ENCODE measurements at regions not wholly inside any gene's neighbourhood (a gene's known extent, or its start where the extent isn't known, plus 50 kb on each side); places are given as distances from the start of the nearest gene placed in this dataset.

DNA sequence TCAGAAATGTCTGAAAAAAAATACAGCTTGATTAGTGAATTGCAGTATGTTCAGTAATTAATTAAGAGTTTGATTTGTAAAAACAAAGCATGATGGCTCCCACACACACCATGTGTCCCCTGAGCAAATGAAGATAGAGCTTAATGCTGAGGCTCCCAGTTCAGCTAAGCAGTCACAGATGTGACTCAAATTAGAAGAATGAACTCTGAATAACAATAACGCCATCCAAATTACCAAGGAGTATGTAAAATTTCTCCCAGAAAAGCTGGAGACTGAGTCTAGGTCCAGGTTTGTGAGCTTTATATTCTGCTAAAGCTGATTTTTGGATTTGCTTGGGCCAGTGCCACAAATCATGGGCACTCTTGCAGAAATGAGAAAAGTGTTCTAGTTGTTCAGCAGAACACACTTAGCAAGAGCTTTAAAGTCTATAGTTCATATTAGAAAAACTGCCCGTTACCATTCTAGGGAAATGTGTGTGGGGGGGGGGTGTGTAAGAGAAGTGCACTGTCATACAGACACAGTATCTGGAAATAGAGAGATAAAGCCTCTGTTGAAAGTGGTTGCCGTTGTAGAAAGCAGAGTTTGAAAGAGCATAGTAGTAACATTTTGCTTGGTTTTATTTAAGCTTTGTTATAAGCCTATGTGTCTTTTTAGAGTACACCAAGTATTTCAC lies 253.1 kb downstream of the BCAT1 start:
- TF ChIP-seq, protein P1, sequence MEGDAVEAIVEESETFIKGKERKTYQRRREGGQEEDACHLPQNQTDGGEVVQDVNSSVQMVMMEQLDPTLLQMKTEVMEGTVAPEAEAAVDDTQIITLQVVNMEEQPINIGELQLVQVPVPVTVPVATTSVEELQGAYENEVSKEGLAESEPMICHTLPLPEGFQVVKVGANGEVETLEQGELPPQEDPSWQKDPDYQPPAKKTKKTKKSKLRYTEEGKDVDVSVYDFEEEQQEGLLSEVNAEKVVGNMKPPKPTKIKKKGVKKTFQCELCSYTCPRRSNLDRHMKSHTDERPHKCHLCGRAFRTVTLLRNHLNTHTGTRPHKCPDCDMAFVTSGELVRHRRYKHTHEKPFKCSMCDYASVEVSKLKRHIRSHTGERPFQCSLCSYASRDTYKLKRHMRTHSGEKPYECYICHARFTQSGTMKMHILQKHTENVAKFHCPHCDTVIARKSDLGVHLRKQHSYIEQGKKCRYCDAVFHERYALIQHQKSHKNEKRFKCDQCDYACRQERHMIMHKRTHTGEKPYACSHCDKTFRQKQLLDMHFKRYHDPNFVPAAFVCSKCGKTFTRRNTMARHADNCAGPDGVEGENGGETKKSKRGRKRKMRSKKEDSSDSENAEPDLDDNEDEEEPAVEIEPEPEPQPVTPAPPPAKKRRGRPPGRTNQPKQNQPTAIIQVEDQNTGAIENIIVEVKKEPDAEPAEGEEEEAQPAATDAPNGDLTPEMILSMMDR (IDR thresholded peaks at IDR 0.05; ENCODE audit: low read depth, low read length) = no peak
- no peak for TF ChIP-seq EZH2phosphoT487 (IDR thresholded peaks at IDR 0.05; ENCODE audit: low read depth)

All from OCI-LY3 (cell line).